ENCODE measurements at regions not wholly inside any gene's neighbourhood (a gene's known extent, or its start where the extent isn't known, plus 50 kb on each side); places are given as distances from the start of the nearest gene placed in this dataset.

DNA sequence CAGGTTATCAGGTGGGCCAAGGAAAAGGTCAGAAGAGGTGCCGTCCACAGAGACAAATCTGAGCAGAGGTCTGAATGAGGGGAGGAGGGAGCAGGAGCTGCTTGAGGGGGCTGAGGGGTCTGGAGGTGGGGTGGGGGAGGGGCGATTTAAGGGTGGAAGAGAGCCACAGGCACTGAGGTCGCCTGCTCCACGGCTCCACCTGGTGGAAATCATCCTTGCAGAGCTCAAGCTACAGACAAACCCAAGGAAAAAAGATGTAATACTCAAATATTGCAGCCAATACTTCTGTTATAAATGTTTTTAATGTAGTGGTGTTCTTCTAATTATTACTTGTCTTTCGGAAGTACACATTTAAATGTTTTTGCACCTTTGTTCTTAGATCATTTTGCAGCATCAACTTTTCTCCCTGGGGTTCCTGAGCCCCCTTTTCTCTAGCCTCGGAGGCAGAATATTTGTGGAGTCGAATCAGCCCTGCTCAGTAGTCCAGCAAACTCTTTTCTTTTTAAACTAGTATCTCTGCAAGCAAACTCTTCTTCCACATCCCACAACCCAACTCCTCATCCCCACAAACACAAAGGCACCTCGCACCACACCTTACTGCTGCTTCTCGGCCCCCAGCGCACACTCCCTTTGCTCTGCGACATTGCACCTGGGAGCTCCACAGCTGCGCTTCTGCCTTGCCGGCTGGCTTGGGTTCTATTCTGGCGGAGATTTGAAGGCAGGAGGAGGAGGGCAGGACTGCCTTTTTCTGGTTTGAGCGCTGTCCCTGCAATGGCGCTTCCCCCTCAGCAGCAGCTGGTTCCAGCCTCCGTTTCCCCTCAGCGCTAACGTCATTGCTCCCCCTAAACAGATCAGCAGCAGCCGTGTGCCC, 51.0 kb upstream of the TFAP2A start:
- DNase-seq (ENCODE audit: extremely low read depth, low read depth) = peak; percentile 47

Measured in NCI-H460 (cell line).